WERI-Rb-1 (cell line): ENCODE measurements at regions not wholly inside any gene's neighbourhood (a gene's known extent, or its start where the extent isn't known, plus 50 kb on each side); places are given as distances from the start of the nearest gene placed in this dataset.
"Not testable (repeated sequence)": the region's sequence is repeated elsewhere in the genome, so short reads cannot be mapped to it uniquely, and the experiment has no call there.

Source experiments
- DNase-seq: peaks from one replicate; pipeline ENCODE4 v3.0.0-alpha.2; 2020
- H3K27ac ChIP-seq: fragments of 250-450 bp; sonication (Bioruptor Pico); 2 replicates; pipeline ENCODE4 v1.5.1; 2020; ENCODE audit warnings: mild to moderate bottlenecking, moderate library complexity
- H3K27me3 ChIP-seq: fragments of 250-450 bp; sonication (Bioruptor Pico); 2 replicates; pipeline ENCODE4 v1.5.1; 2021; ENCODE audit warnings: mild to moderate bottlenecking, low read depth, moderate library complexity; ENCODE audit not compliant: insufficient read depth, severe bottlenecking
- H3K36me3 ChIP-seq: fragments of 250-450 bp; sonication (Bioruptor Pico); 2 replicates; pipeline ENCODE4 v1.5.1; 2020; ENCODE audit warnings: mild to moderate bottlenecking, moderate library complexity
- H3K4me3 ChIP-seq: 2 replicates; pipeline ENCODE4 v1.5.1; 2011; ENCODE audit warnings: low read depth, mild to moderate bottlenecking, control low read depth, low read length
- H3K9me3 ChIP-seq: fragments of 250-450 bp; sonication (Bioruptor Pico); 2 replicates; pipeline ENCODE4 v1.5.1; 2021; ENCODE audit warnings: mild to moderate bottlenecking, moderate library complexity; ENCODE audit not compliant: severe bottlenecking
- CTCF ChIP-seq: IDR thresholded peaks from 2 replicates; pipeline ENCODE4 v1.5.1; 2011; ENCODE audit warnings: low read depth, mild to moderate bottlenecking, control low read depth, inconsistent platforms, low read length

GRCh38 chr4:138446456-138446855 is 204.3 kb upstream of the SLC7A11 start:
- H3K27me3 ChIP-seq = no peaks in the 10 kb centered on the region

GRCh38 chr4:138445098-138445497 is 202.9 kb upstream of the SLC7A11 start:
- no peaks in the 10 kb centered on the region for H3K36me3 ChIP-seq
- H3K4me3 ChIP-seq = no peak overlapping the region
- no peak overlapping the region for H3K27ac ChIP-seq
- no peak for DNase-seq
- no peaks in the 10 kb centered on the region for H3K27me3 ChIP-seq
- TF ChIP-seq CTCF = no peak
- no peaks in the 10 kb centered on the region for H3K9me3 ChIP-seq

More at GRCh38 chr4:138446456-138446855, 204.3 kb upstream of the SLC7A11 start:
- H3K36me3 ChIP-seq = no peaks in the 10 kb centered on the region
- no peaks in the 10 kb centered on the region for H3K9me3 ChIP-seq
- no peak overlapping the region for H3K4me3 ChIP-seq
- no peak for DNase-seq
- no peak for TF ChIP-seq CTCF
- no peak overlapping the region for H3K27ac ChIP-seq

GRCh38 chr4:138444260-138444659 is 202.1 kb upstream of the SLC7A11 start:
- Histone ChIP-seq H3K36me3 (no peaks in the 10 kb centered on the region), H3K27ac (no peak overlapping the region), H3K27me3 (no peaks in the 10 kb centered on the region), H3K9me3 (no peaks in the 10 kb centered on the region), H3K4me3 (no peak overlapping the region)
- no peak for DNase-seq
- no peak for TF ChIP-seq CTCF

GRCh38 chr4:138439143-138439581 is 197.0 kb upstream of the SLC7A11 start:
- Histone ChIP-seq H3K27ac (no peak overlapping the region), H3K4me3 (no peak overlapping the region), H3K36me3 (no peaks in the 10 kb centered on the region), H3K9me3 (no peaks in the 10 kb centered on the region), H3K27me3 (no peaks in the 10 kb centered on the region)
- no peak for TF ChIP-seq CTCF
- DNase-seq = no peak

- no peak for DNase-seq
- no peak for TF ChIP-seq CTCF
- H3K36me3 ChIP-seq = no peaks in the 10 kb centered on the region
- H3K9me3 ChIP-seq = no peaks in the 10 kb centered on the region
- H3K4me3 ChIP-seq = no peak overlapping the region
- H3K27me3 ChIP-seq = no peaks in the 10 kb centered on the region
- no peak overlapping the region for H3K27ac ChIP-seq
Observed at GRCh38 chr4:138438608-138439007, 196.5 kb upstream of the SLC7A11 start.

- Histone ChIP-seq H3K27ac (no peak overlapping the region), H3K9me3 (no peaks in the 10 kb centered on the region), H3K27me3 (no peaks in the 10 kb centered on the region), H3K36me3 (no peaks in the 10 kb centered on the region), H3K4me3 (no peak overlapping the region)
- no peak for DNase-seq
- no peak for TF ChIP-seq CTCF
Observed at GRCh38 chr4:138437263-138437851, 195.2 kb upstream of the SLC7A11 start.

- not testable (repeated sequence) for H3K27ac ChIP-seq, H3K9me3 ChIP-seq, H3K27me3 ChIP-seq, H3K4me3 ChIP-seq, H3K36me3 ChIP-seq, DNase-seq
Observed at GRCh38 chr4:138435733-138436132, 193.6 kb upstream of the SLC7A11 start.

GRCh38 chr4:138435046-138435445 is 192.9 kb upstream of the SLC7A11 start:
- not testable (repeated sequence) for H3K9me3 ChIP-seq, H3K4me3 ChIP-seq, DNase-seq, H3K27me3 ChIP-seq, H3K27ac ChIP-seq, H3K36me3 ChIP-seq
